ENCODE measurements at regions not wholly inside any gene's neighbourhood (a gene's known extent, or its start where the extent isn't known, plus 50 kb on each side); places are given as distances from the start of the nearest gene placed in this dataset.

DNA sequence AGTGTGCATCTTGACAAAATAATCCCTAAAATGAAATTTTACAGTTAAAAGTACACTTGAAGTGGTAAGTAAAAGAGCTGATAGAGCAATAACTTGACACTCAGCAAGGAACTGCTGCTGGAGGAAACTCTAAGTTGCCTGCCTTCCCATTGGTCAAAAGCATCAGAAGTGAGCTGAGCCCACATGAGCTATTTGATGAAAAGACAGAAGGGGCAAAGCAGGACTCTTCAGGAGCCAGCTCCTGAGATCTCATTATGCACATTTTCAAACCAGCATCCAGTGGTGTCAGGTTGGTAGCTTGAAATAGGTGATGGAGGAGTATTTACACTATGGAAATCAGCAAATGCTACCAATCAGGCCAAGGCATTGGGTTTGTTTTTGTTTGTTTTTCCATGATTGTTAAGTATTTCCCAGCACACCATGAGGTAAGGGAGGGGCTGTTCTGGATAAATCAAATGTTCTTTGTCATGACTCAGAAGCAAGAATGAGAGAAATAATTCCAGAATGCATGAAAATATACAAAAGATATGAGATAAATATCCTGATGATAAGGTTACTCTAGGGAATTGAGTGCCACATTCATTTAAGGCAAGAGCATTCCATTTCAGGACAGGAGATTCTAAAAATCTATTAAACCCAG lies 316.6 kb downstream of the SNX13 start:
- TF ChIP-seq SP1 (IDR thresholded peaks at IDR 0.05), result no peak
- no peak for TF ChIP-seq FOXK2 (IDR thresholded peaks at IDR 0.05)
- TF ChIP-seq TARDBP (IDR thresholded peaks at IDR 0.05), result no peak
- no peak for TF ChIP-seq FOXM1 (IDR thresholded peaks at IDR 0.05; ENCODE audit: borderline replicate concordance)
- TF ChIP-seq ARNT (IDR thresholded peaks at IDR 0.05), result no peak
- no peak for TF ChIP-seq CTBP1 (IDR thresholded peaks at IDR 0.05; ENCODE audit: borderline replicate concordance)
- no peak for TF ChIP-seq HDGF (IDR thresholded peaks at IDR 0.05; ENCODE audit: borderline replicate concordance)
- no peak for TF ChIP-seq ELF4 (IDR thresholded peaks at IDR 0.05)
- TF ChIP-seq NFRKB (IDR thresholded peaks at IDR 0.05), result no peak
- TF ChIP-seq FOXA1 (IDR thresholded peaks at IDR 0.05), result no peak
- TF ChIP-seq LEF1 (IDR thresholded peaks at IDR 0.05; ENCODE audit: borderline replicate concordance), result no peak
- no peak for TF ChIP-seq ZNF384 (IDR thresholded peaks at IDR 0.05)
